HG03460 (cell line): ENCODE measurements at regions not wholly inside any gene's neighbourhood (a gene's known extent, or its start where the extent isn't known, plus 50 kb on each side); places are given as distances from the start of the nearest gene placed in this dataset.

Source experiments
- ATAC-seq: cut with Tn5 transposase; IDR thresholded peaks from one replicate; pipeline ENCODE4 v1.9.1; 2021; ENCODE audit not compliant: unreplicated experiment

GRCh38 chr4:181323061-181323460 lies 920.1 kb upstream of the TENM3 start:
- no peak for ATAC-seq

- ATAC-seq = no peak
Observed at GRCh38 chr4:181330654-181331201, 912.5 kb upstream of the TENM3 start.

- no peak for ATAC-seq
Observed at GRCh38 chr4:181331214-181331613, 912.0 kb upstream of the TENM3 start.

GRCh38 chr4:181345931-181346330 lies 897.3 kb upstream of the TENM3 start:
- ATAC-seq = no peak

GRCh38 chr4:181350615-181351415 lies 892.4 kb upstream of the TENM3 start:
- no peak for ATAC-seq

GRCh38 chr4:181364504-181364903 lies 878.7 kb upstream of the TENM3 start:
- no peak for ATAC-seq

- no peak for ATAC-seq
Observed at GRCh38 chr4:181365671-181366070, 877.5 kb upstream of the TENM3 start.

GRCh38 chr4:181372014-181372413 lies 871.2 kb upstream of the TENM3 start:
- ATAC-seq = no peak

- ATAC-seq = no peak
Observed at GRCh38 chr4:181376058-181376457, 867.1 kb upstream of the TENM3 start.

- no peak for ATAC-seq
Observed at GRCh38 chr4:181388061-181388460, 855.1 kb upstream of the TENM3 start.

- ATAC-seq = no peak
Observed at GRCh38 chr4:181416966-181417365, 826.2 kb upstream of the TENM3 start.

GRCh38 chr4:181418496-181418895 lies 824.7 kb upstream of the TENM3 start:
- no peak for ATAC-seq

- no peak for ATAC-seq
Observed at GRCh38 chr4:181420950-181421349, 822.3 kb upstream of the TENM3 start.

- ATAC-seq = no peak
Observed at GRCh38 chr4:181424362-181425016, 818.7 kb upstream of the TENM3 start.

GRCh38 chr4:181427076-181427475 lies 816.1 kb upstream of the TENM3 start:
- ATAC-seq = no peak

- no peak for ATAC-seq
Observed at GRCh38 chr4:181431006-181431405, 812.2 kb upstream of the TENM3 start.

- ATAC-seq = no peak
Observed at GRCh38 chr4:181431661-181432060, 811.5 kb upstream of the TENM3 start.

- ATAC-seq = no peak
Observed at GRCh38 chr4:181432335-181432734, 810.9 kb upstream of the TENM3 start.

GRCh38 chr4:181437895-181438294 lies 805.3 kb upstream of the TENM3 start:
- no peak for ATAC-seq

GRCh38 chr4:181438641-181439040 lies 804.6 kb upstream of the TENM3 start:
- ATAC-seq = no peak

GRCh38 chr4:181443021-181443420 lies 800.2 kb upstream of the TENM3 start:
- no peak for ATAC-seq

- ATAC-seq = no peak
Observed at GRCh38 chr4:181465826-181466225, 777.4 kb upstream of the TENM3 start.
